Astrocyte of the cerebellum (primary cell): ENCODE measurements at regions not wholly inside any gene's neighbourhood (a gene's known extent, or its start where the extent isn't known, plus 50 kb on each side); places are given as distances from the start of the nearest gene placed in this dataset.

Source experiments
- DNase-seq: peaks from one replicate; pipeline ENCODE4 v3.0.0-alpha.2; 2011; ENCODE audit warnings: low read depth
- H3K4me3 ChIP-seq: 2 replicates; pipeline ENCODE4 v1.5.1; 2011; ENCODE audit warnings: mild to moderate bottlenecking, low read depth, low read length, moderate library complexity
- CTCF ChIP-seq: IDR thresholded peaks from 2 replicates; pipeline ENCODE4 v1.5.1; 2012; ENCODE audit warnings: low read length, low read depth, moderate library complexity, mild to moderate bottlenecking; ENCODE audit errors: missing control alignments
- in situ Hi-C: cut with HindIII; loops from 2 replicates; pipeline ENCODE4 v1.10.0; 2017; ENCODE audit warnings: low sequenced_read_pairs

DNA sequence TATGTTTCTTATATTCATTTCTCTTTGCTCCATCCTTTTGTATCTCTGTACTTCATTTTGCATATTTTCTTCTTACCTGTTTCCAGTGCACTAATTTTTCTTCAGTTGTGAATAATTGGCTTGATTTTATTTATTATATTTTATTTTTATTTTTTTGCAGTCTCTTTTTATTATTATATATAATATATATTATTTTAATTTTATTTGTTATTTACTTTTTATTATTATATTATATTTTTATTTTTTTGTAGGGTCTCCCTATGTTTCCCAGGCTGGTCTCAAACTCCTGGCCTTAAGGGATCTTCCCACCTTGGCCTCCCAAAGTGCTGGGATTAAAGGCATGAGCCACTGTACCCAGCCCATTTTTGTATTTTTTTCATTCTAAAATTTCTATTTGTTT is 213.1 kb upstream of the TSC22D2 start:
- DNase-seq, result no peak
- in situ Hi-C loops, result no loop called here
- no peak overlapping the region for H3K4me3 ChIP-seq
- no peak for TF ChIP-seq CTCF

GRCh38 chr3:150194513-150194912 is 213.6 kb upstream of the TSC22D2 start:
- DNase-seq, result no peak
- no peak overlapping the region for H3K4me3 ChIP-seq
- in situ Hi-C loops, result no loop called here
- TF ChIP-seq CTCF, result no peak

DNA sequence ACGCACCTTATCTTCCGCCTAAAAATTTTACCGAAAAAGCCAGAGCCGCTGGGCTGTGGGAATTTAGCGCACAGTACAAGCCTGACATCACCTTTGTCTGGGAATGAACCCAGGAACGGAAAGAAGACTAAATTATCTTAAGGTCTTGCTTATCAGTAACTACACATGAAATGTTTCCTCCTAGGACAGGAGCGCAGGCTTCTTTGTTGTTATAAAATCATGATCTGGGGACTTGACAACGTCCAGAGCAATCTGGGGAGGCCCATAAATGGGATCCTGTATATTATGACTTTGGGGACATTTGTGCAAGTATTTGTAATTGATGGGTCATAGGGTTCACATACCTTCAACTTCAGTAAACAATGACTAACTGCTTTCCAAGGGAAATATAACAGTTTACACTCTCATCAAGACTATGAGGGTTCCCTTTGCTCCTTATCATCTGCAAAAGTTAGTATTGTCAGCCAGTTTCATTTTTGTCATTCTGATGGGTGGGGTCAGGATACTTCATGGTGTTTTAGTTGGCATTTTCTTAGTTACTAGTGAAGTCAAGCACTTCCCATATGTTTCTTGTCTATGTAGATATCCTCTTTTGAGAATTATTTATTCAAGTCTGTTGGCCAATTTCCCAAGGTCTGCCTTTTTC is 213.9 kb upstream of the PFN2 start:
- in situ Hi-C loops, result no loop called here
- no peak for TF ChIP-seq CTCF
- no peak for DNase-seq
- H3K4me3 ChIP-seq, result peak overlapping the region; percentile 34

- peak overlapping the region; percentile 34 for H3K4me3 ChIP-seq
- peak; percentile 68 for TF ChIP-seq CTCF
- in situ Hi-C loops, result no loop called here
- DNase-seq, result peak; percentile 60
These were observed 213.2 kb upstream of the PFN2 start for GRCh38 chr3:150183678-150184425.

- no peak for TF ChIP-seq CTCF
- H3K4me3 ChIP-seq, result no peak overlapping the region
- in situ Hi-C loops, result no loop called here
- peak; percentile 59 for DNase-seq
These were observed 209.6 kb upstream of the PFN2 start for GRCh38 chr3:150180334-150180733.

GRCh38 chr3:150179330-150179729 is 208.6 kb upstream of the PFN2 start:
- no peak for TF ChIP-seq CTCF
- in situ Hi-C loops, result no loop called here
- H3K4me3 ChIP-seq, result no peak overlapping the region
- DNase-seq, result no peak
